ENCODE measurements at regions not wholly inside any gene's neighbourhood (a gene's known extent, or its start where the extent isn't known, plus 50 kb on each side); places are given as distances from the start of the nearest gene placed in this dataset.

DNA sequence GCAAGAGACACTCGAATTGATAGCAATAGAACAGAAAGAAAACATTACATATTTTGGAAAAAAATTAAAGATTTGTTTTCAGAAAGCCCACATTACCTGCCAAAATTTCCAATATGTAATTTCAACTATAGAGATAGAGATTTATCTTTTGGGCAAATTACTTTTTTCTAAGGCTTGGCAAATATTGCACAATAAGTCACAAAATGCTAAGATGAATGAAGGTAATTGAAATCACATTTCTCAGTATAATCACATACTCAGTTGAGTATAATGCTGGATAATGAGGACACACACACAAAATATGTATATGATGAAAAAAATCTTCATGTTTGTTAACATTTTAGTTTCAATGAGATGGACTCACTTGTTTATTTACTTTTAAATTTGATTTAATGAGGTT is 189.2 kb upstream of the STXBP6 start:
- no peak for DNase-seq (ENCODE audit: low spot score)
- H3K27ac Mint-ChIP-seq: no peak overlapping the region
- H3K4me1 Mint-ChIP-seq (ENCODE audit: low read depth): no peaks in the 10 kb centered on the region
- H3K4me3 Mint-ChIP-seq: no peak overlapping the region
- no peaks in the 10 kb centered on the region for H3K36me3 Mint-ChIP-seq (ENCODE audit: low read depth)
- H3K27me3 Mint-ChIP-seq (ENCODE audit: insufficient read depth): no peaks in the 10 kb centered on the region
- intact Hi-C loops (cut with micrococcal nuclease): no loop called here
- H3K9me3 Mint-ChIP-seq: no peaks in the 10 kb centered on the region

DNA sequence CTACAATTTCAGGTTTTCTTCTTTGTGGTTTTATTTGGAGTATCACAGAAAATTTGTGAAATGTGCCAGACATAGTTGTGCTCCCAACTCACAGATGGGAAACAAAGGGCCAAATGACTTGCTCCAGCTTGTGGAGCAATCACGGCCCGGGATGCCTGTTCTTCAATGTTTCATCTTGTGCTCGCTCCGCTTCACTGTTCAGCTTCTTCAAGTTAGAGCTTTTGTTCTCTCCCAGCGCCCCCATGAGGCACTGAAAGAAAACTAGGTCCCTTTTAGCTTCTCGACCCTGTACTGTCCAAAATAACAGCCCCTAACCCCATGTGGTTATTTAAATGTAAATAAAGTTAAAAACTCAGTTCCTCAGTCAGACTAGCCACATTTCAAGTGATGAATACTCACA is 187.9 kb upstream of the STXBP6 start:
- Mint-ChIP-seq H3K4me1 (ENCODE audit: low read depth) (no peaks in the 10 kb centered on the region), H3K36me3 (ENCODE audit: low read depth) (no peaks in the 10 kb centered on the region), H3K9me3 (no peaks in the 10 kb centered on the region), H3K4me3 (no peak overlapping the region), H3K27ac (no peak overlapping the region), H3K27me3 (ENCODE audit: insufficient read depth) (no peaks in the 10 kb centered on the region)
- intact Hi-C loops (cut with micrococcal nuclease): no loop called here
- no peak for DNase-seq (ENCODE audit: low spot score)

DNA sequence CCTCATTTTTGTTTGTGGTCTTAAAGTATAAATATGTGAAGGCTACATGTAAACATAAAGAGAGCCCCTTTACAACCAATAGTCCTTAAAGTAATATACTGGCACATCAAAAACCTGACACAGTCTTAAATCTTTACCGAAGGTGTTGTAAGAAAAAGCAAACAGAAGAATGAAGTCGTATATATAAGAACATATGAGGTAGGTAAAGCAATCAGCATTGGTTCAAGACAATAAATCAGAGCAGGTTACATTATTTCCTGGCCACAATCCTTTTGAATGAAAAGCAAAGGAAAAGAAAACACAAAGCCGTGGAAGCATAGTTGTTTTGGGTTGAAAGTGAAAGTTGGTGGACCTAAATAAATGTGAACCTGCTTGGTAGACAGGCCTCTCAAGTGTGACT is 183.7 kb upstream of the STXBP6 start:
- H3K4me1 Mint-ChIP-seq (ENCODE audit: low read depth): no peaks in the 10 kb centered on the region
- intact Hi-C loops (cut with micrococcal nuclease): no loop called here

DNA sequence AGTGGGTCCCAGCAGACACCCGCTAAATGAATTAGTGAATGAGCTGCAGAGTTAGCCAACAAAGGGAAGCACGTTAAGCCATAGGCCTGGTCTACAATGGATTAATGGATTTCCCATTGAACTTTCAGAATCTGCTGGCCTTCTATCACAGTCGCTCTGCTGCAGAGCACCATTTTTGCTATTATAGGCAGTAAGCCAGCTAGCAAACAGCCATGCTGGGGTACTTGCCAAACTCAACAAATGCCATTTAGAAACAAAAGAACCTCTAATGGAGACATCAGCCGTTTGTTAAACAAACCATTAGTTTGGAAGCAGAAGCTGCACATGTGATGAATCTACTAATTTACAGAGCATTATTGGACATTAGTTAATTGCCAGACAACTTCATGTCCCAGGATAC is 181.1 kb upstream of the STXBP6 start:
- H3K4me1 Mint-ChIP-seq (ENCODE audit: low read depth): no peaks in the 10 kb centered on the region
- intact Hi-C loops (cut with micrococcal nuclease): no loop called here
- H3K36me3 Mint-ChIP-seq (ENCODE audit: low read depth): no peaks in the 10 kb centered on the region
- DNase-seq (ENCODE audit: low spot score): no peak
- no peaks in the 10 kb centered on the region for H3K9me3 Mint-ChIP-seq
- no peak overlapping the region for H3K27ac Mint-ChIP-seq
- no peak overlapping the region for H3K4me3 Mint-ChIP-seq
- no peaks in the 10 kb centered on the region for H3K27me3 Mint-ChIP-seq (ENCODE audit: insufficient read depth)

More for the DNA sequence above, 183.7 kb upstream of the STXBP6 start:
- H3K27me3 Mint-ChIP-seq (ENCODE audit: insufficient read depth): no peaks in the 10 kb centered on the region
- H3K4me3 Mint-ChIP-seq: no peak overlapping the region
- no peaks in the 10 kb centered on the region for H3K9me3 Mint-ChIP-seq
- no peaks in the 10 kb centered on the region for H3K36me3 Mint-ChIP-seq (ENCODE audit: low read depth)
- no peak overlapping the region for H3K27ac Mint-ChIP-seq
- DNase-seq (ENCODE audit: low spot score): no peak

DNA sequence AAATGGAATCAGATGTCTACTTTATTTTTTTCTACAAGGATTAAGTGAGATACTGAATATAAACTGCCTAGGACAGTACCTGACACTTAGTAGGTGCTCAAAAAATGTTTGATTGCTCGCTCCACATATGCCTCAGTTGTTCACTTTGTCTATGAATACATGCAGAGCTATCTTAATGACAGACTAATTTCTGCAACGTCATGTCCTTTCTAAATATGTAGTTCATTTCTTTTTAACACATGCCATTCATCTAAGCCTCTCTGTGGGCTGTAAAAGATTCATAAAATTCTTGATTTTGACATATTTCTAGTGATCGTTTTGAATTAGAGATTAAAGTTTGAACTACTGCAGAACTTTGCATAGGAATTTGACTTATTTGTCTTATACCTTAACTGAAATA is 176.3 kb upstream of the STXBP6 start:
- H3K4me3 Mint-ChIP-seq: no peak overlapping the region
- no peak overlapping the region for H3K27ac Mint-ChIP-seq
- H3K27me3 Mint-ChIP-seq (ENCODE audit: insufficient read depth): no peaks in the 10 kb centered on the region
- H3K9me3 Mint-ChIP-seq: no peaks in the 10 kb centered on the region
- intact Hi-C loops (cut with micrococcal nuclease): no loop called here
- DNase-seq (ENCODE audit: low spot score): no peak
- no peaks in the 10 kb centered on the region for H3K4me1 Mint-ChIP-seq (ENCODE audit: low read depth)
- no peaks in the 10 kb centered on the region for H3K36me3 Mint-ChIP-seq (ENCODE audit: low read depth)

DNA sequence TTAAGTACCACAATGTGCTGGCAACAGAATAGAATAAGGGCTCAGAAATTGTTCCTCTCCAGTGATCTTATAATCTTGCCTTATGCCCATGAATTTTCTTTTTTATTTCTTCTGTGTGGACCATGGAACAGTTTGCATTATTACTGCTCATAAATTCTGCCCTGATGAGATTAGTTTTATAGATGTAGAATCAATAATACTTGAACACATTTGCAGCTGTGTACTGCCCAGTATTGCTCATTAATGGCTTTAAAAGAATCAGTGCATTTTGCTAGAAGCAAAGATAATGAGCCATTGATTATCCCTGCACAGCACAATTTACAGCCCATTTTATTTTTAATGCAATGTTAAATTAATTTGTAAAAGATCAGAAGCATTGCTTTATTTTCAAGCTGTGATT is 172.3 kb upstream of the STXBP6 start:
- H3K4me3 Mint-ChIP-seq: no peak overlapping the region
- no peaks in the 10 kb centered on the region for H3K27me3 Mint-ChIP-seq (ENCODE audit: insufficient read depth)
- H3K36me3 Mint-ChIP-seq (ENCODE audit: low read depth): no peaks in the 10 kb centered on the region
- intact Hi-C loops (cut with micrococcal nuclease): no loop called here
- H3K27ac Mint-ChIP-seq: no peak overlapping the region
- H3K9me3 Mint-ChIP-seq: no peaks in the 10 kb centered on the region
- no peak for DNase-seq (ENCODE audit: low spot score)
- H3K4me1 Mint-ChIP-seq (ENCODE audit: low read depth): no peaks in the 10 kb centered on the region

DNA sequence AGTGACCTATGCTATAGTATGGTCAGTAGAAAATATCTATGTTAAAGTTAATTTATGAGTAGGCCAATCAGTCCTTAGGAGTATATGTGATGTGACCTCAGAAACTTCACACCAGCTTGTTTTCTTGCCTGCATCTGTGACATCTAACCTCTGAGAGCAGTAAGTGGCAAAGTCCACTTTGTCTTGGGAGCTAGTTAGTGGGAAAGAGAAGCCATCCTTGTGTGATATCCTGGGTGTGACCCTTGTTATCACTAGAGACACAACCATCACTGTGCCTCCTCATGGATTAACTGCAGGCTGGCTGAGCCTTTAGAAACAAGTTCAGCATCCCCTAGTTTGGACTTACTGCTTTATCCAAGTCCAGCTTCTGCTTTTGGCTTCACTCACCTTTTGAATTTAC is 170.6 kb upstream of the STXBP6 start:
- DNase-seq (ENCODE audit: low spot score): no peak
- no peaks in the 10 kb centered on the region for H3K36me3 Mint-ChIP-seq (ENCODE audit: low read depth)
- H3K9me3 Mint-ChIP-seq: no peaks in the 10 kb centered on the region
- no peaks in the 10 kb centered on the region for H3K27me3 Mint-ChIP-seq (ENCODE audit: insufficient read depth)
- no peaks in the 10 kb centered on the region for H3K4me1 Mint-ChIP-seq (ENCODE audit: low read depth)
- H3K4me3 Mint-ChIP-seq: no peak overlapping the region
- intact Hi-C loops (cut with micrococcal nuclease): no loop called here
- H3K27ac Mint-ChIP-seq: no peak overlapping the region

DNA sequence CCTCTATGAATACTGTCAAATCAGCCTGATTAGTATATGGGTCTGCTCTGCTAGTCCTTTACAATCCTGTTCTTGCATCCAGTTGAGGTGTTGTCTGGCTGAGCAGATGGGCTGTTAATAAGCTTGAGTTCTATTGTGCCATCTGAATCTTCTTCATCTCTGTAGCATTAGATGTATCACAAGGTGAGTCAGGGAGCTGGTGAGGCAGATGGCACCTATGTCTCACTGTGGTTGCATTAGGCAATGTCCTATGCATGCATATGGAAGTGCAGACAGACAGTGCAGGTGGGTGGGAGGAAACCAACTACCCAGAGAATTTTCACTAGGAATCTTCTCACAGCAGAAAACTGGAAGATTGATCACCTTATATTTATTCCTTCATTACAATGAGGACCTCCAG is 165.7 kb upstream of the STXBP6 start:
- DNase-seq (ENCODE audit: low spot score): no peak
- Mint-ChIP-seq H3K4me1 (ENCODE audit: low read depth) (no peaks in the 10 kb centered on the region), H3K36me3 (ENCODE audit: low read depth) (no peaks in the 10 kb centered on the region), H3K27ac (no peak overlapping the region), H3K4me3 (no peak overlapping the region), H3K9me3 (peaks cover 4% of the 10 kb centered on the region), H3K27me3 (ENCODE audit: insufficient read depth) (no peaks in the 10 kb centered on the region)
- intact Hi-C loops (cut with micrococcal nuclease): no loop called here

DNA sequence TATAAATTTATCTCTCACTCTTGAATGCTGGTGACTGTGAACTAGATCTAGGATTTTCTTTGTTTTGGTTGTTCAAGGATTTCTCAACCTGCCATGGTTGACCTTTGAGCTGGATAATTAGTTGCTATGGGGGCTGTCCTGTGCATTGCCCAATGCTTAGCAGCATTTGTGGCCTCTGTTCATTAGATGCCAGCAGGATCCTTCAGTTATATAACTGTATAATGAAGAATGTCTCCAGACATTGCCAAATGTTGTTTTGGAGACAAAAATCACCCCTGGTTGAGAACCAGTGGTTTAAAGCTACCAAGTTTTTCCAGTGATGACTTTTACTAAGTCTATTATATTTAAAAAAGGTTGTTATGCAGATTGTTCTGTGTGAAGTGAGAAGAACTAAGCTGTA is 147.9 kb upstream of the STXBP6 start:
- Mint-ChIP-seq H3K36me3 (ENCODE audit: low read depth) (no peaks in the 10 kb centered on the region), H3K27ac (no peak overlapping the region), H3K27me3 (ENCODE audit: insufficient read depth) (no peaks in the 10 kb centered on the region), H3K4me1 (ENCODE audit: low read depth) (no peaks in the 10 kb centered on the region), H3K9me3 (peaks cover 5% of the 10 kb centered on the region), H3K4me3 (no peak overlapping the region)
- intact Hi-C loops (cut with micrococcal nuclease): no loop called here
- no peak for DNase-seq (ENCODE audit: low spot score)

DNA sequence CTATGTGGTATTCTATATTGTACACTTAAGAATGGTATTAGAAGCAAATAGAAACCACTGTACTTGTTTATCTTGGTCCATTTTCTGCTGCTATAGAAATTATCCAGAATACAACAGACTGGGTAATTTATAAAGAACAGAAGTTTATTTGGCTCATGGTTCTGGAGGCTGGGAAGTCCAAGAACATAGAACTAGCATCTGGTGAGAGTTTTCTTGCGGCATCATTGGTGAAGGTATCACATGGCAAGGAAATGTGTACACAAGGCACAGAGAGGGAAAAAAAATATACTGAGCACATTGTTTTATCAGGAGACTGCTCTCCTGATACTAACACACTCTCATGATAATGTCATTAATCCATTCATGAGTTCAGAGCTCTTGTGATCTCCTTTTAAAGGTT is 130.3 kb upstream of the STXBP6 start:
- no peaks in the 10 kb centered on the region for H3K36me3 Mint-ChIP-seq (ENCODE audit: low read depth)
- no peaks in the 10 kb centered on the region for H3K4me1 Mint-ChIP-seq (ENCODE audit: low read depth)
- DNase-seq (ENCODE audit: low spot score): no peak
- H3K9me3 Mint-ChIP-seq: peaks cover 5% of the 10 kb centered on the region
- intact Hi-C loops (cut with micrococcal nuclease): no loop called here
- H3K27me3 Mint-ChIP-seq (ENCODE audit: insufficient read depth): no peaks in the 10 kb centered on the region
- no peak overlapping the region for H3K27ac Mint-ChIP-seq
- H3K4me3 Mint-ChIP-seq: no peak overlapping the region

DNA sequence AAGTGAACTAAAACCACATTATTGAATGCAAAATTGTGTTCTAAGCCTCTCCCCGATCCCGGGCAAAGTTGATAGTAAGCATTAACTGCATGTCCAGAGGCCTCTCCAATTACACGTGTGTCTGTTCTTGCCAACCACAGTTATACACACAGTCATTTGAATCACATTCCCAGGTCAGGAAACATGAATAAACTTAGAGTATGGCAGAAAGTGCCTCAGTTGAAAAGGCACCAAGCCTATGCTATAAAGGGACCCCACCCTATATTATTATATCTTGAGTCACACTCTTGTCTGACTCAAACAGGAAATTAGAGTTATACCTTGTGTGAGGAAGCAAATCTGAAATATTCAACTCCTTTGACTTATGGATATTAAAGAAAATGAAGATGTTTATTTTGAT is 128.3 kb upstream of the STXBP6 start:
- Mint-ChIP-seq H3K4me3 (no peak overlapping the region), H3K9me3 (no peaks in the 10 kb centered on the region), H3K4me1 (ENCODE audit: low read depth) (no peaks in the 10 kb centered on the region), H3K36me3 (ENCODE audit: low read depth) (no peaks in the 10 kb centered on the region), H3K27ac (no peak overlapping the region), H3K27me3 (ENCODE audit: insufficient read depth) (no peaks in the 10 kb centered on the region)
- intact Hi-C loops (cut with micrococcal nuclease): no loop called here
- no peak for DNase-seq (ENCODE audit: low spot score)

DNA sequence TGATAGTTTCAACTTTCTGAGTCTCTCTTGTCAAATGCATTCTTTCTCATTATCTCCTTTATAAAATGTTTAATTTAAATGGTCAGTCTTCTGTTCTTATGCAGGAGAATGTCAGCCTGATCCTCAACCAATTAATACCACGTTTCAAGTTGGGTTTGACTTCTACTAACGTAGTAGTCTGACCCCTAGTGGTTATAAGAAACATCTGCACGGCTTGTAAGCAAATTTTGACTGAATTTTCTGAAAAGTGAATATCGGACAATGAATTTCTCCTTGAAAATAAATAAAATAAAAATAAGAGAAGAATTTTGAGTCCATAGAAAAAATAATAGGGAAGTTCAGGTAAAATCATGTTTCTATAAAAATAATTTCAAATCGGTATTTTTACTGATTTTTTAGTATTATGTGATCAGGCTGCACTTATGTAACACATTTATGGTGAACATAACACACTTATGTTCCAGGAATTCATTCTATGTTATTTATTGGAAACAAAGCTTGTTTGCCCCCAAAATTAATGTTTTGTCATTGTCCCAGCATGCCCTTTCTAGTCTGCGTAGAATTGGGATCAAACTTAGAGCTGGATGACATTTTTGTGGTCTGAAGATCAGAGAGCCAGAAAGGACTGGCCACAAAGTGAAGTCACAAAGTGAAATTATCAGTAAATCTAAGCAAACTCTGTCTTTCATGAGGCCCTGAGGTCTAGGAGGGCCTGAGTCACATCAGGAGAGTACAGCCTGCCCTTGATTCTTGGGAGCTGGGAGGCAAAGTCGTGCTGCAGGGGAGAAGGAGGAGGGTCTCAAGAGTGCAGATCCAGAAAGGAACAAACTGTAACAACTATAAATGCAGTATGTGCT is 101.2 kb upstream of the STXBP6 start:
- Mint-ChIP-seq H3K4me3 (no peak overlapping the region), H3K9me3 (no peaks in the 10 kb centered on the region), H3K4me1 (ENCODE audit: low read depth) (no peaks in the 10 kb centered on the region), H3K27me3 (ENCODE audit: insufficient read depth) (peaks cover 8% of the 10 kb centered on the region), H3K36me3 (ENCODE audit: low read depth) (no peaks in the 10 kb centered on the region), H3K27ac (no peak overlapping the region)
- no peak for DNase-seq (ENCODE audit: low spot score)
- intact Hi-C loops (cut with micrococcal nuclease): loop anchor here (1.0 to 5.0 kb wide), 3 partner anchors 414 to 669 kb away; no protein-coding TSS in a partner anchor

DNA sequence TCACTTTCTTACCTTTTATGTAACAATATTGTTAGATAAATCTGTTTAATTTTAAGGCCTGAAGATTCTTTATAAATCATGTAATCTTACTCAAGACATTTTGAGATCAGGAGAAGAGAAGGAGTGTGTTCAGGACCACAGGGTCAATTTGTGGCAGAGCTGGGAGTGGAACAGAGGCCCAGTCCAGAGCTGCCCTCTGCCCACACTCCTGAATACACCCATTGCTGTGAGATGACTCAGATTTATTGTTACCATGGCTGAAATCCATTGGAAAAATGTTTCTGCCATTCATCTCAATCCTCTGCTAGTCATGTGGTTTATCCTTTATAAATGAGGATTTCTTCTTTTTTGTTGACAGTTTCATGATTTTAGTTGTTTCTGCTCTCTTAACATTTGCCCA is 100.5 kb upstream of the STXBP6 start:
- H3K27ac Mint-ChIP-seq: no peak overlapping the region
- H3K4me3 Mint-ChIP-seq: no peak overlapping the region
- H3K4me1 Mint-ChIP-seq (ENCODE audit: low read depth): no peaks in the 10 kb centered on the region
- H3K36me3 Mint-ChIP-seq (ENCODE audit: low read depth): no peaks in the 10 kb centered on the region
- H3K9me3 Mint-ChIP-seq: no peaks in the 10 kb centered on the region
- peaks cover 8% of the 10 kb centered on the region for H3K27me3 Mint-ChIP-seq (ENCODE audit: insufficient read depth)
- DNase-seq (ENCODE audit: low spot score): no peak
- intact Hi-C loops (cut with micrococcal nuclease): loop anchor here (5.0 kb wide), 2 partner anchors 413 to 668 kb away; no protein-coding TSS in a partner anchor

DNA sequence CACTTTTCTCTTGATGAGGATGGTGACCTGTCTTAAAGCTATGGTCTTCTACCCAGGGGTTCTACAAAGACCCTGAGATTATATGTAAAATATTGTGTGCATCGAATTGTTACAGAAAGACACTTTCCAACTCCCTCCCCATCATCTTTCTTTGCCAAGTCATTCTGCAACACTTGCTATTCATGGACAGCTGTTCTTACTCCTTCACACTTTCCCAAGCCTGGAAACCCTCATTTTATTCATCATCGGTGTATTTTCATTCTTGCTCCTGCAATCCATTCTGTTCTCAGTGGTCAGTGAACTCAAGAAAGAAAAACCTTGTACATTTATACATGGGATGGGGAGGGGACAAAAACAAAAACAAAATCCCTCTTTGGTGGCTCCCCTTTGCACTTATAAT is 90.5 kb upstream of the STXBP6 start:
- Mint-ChIP-seq H3K9me3 (no peaks in the 10 kb centered on the region), H3K4me1 (ENCODE audit: low read depth) (no peaks in the 10 kb centered on the region), H3K36me3 (ENCODE audit: low read depth) (no peaks in the 10 kb centered on the region), H3K4me3 (no peak overlapping the region), H3K27me3 (ENCODE audit: insufficient read depth) (no peaks in the 10 kb centered on the region), H3K27ac (no peak overlapping the region)
- intact Hi-C loops (cut with micrococcal nuclease): no loop called here
- no peak for DNase-seq (ENCODE audit: low spot score)

Measured in activated T-helper 1 cell treated with anti-CD3 and anti-CD28 coated beads, Interleukin-12 subunit alpha, Interleukin-12 subunit beta, Interleukin-2, Interleukin-4 antibody, amounts not matched to agents 30 ng/mL and 10 ng/mL and 1 ng/mL, durations not matched to agents 14 hours and 24 hours and 36 hours (primary cell).